ENCODE measurements at regions not wholly inside any gene's neighbourhood (a gene's known extent, or its start where the extent isn't known, plus 50 kb on each side); places are given as distances from the start of the nearest gene placed in this dataset.
"Not testable (repeated sequence)": the region's sequence is repeated elsewhere in the genome, so short reads cannot be mapped to it uniquely, and the experiment has no call there.

GRCh38 chr3:23136054-23136453 is 67.1 kb upstream of the UBE2E2 start:
- H3K36me3 Mint-ChIP-seq (ENCODE audit: low read depth), result no peaks in the 10 kb centered on the region

DNA sequence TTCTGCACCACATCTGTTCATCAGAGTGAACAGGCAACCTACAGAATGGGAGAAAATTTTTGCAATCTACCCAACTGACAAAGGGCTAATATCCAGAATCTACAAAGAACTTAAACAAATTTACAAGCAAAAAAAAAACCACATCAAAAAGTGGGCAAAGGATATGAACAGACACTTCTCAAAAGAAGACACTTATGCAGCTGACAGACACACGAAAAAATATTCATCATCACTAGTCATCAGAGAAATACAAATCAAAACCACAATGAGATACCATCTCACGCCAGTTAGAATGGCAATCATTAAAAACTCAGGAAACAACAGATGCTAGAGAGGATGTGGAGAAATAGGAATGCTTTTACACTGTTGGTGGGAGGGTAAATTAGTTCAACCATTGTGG is 59.1 kb upstream of the UBE2E2 start:
- not testable (repeated sequence) for H3K36me3 Mint-ChIP-seq (ENCODE audit: low read depth); ATAC-seq (replicated peaks); H3K27me3 Mint-ChIP-seq; H3K4me3 Mint-ChIP-seq; H3K9me3 Mint-ChIP-seq; H3K4me1 Mint-ChIP-seq; H3K27ac Mint-ChIP-seq

More at GRCh38 chr3:23136054-23136453, 67.1 kb upstream of the UBE2E2 start:
- no peak for ATAC-seq (replicated peaks)
- no peak overlapping the region for H3K4me3 Mint-ChIP-seq
- H3K9me3 Mint-ChIP-seq, result peaks cover 7% of the 10 kb centered on the region
- H3K27ac Mint-ChIP-seq, result no peak overlapping the region
- no peaks in the 10 kb centered on the region for H3K27me3 Mint-ChIP-seq
- H3K4me1 Mint-ChIP-seq, result no peaks in the 10 kb centered on the region

GRCh38 chr3:23146163-23146562 is 57.0 kb upstream of the UBE2E2 start:
- H3K36me3 Mint-ChIP-seq (ENCODE audit: low read depth), result no peaks in the 10 kb centered on the region
- no peaks in the 10 kb centered on the region for H3K27me3 Mint-ChIP-seq
- no peak overlapping the region for H3K27ac Mint-ChIP-seq
- H3K4me1 Mint-ChIP-seq, result no peaks in the 10 kb centered on the region
- peaks cover 5% of the 10 kb centered on the region for H3K9me3 Mint-ChIP-seq
- no peak for ATAC-seq (replicated peaks)
- H3K4me3 Mint-ChIP-seq, result no peak overlapping the region

DNA sequence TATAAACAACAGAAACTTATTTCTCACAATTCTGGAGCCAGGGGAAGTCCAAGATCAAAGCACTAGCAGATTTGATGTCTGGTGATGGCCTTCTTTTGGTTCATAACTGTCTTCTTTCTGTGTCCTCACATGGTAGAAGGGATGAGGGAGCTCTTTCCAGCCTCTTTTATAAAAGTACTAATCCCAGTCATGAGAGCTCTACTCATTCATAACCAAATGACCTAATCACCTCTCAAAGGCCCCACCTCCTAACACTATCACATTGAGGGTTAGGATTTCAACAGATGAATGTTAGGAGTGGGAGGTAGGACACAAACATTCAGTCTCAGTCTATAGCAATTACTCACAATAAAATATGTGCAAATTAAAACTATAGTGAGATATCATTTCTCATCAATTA is 50.1 kb upstream of the UBE2E2 start:
- Mint-ChIP-seq H3K4me1 (no peaks in the 10 kb centered on the region), H3K36me3 (ENCODE audit: low read depth) (no peaks in the 10 kb centered on the region), H3K27me3 (no peaks in the 10 kb centered on the region), H3K4me3 (no peak overlapping the region), H3K27ac (no peak overlapping the region), H3K9me3 (peaks cover 5% of the 10 kb centered on the region)
- no peak for ATAC-seq (replicated peaks)

Data from activated T-helper 17 cell treated with anti-CD3 and anti-CD28 coated beads, Interleukin-2, amount 50 U/mL, for 72 hours (primary cell).